ENCODE measurements at regions not wholly inside any gene's neighbourhood (a gene's known extent, or its start where the extent isn't known, plus 50 kb on each side); places are given as distances from the start of the nearest gene placed in this dataset.

DNA sequence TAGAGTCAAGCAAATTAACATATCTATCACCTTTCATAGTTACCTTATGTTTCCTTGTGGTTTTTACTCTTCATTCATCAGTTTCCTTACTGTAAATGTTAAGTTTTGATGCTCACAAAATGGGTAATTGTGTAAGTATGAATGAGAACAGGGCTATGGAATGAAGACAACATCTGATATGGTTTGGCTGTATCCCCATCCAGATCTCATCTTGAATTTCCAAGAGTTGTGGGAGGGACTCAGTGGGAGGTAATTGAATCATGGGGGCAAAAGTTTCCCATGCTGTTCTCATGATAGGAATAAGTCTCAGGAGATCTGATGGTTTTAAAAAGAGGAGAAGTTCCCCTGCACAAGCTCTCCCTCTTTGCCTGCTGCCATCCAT lies 107.6 kb downstream of the CCDC34 start:
- Histone ChIP-seq H3K27ac (ENCODE audit: low read depth, low read length) (no peak overlapping the region), H3K27me3 (ENCODE audit: control insufficient read depth, insufficient read depth, low read length) (no peaks in the 10 kb centered on the region), H3K9ac (ENCODE audit: low read length) (no peak overlapping the region), H3K4me1 (ENCODE audit: control insufficient read depth, insufficient read depth, low read length) (peaks cover 8% of the 10 kb centered on the region), H3K4me3 (ENCODE audit: low read length) (no peak overlapping the region), H3K36me3 (ENCODE audit: control insufficient read depth, insufficient read depth, low read length) (no peaks in the 10 kb centered on the region)

DNA sequence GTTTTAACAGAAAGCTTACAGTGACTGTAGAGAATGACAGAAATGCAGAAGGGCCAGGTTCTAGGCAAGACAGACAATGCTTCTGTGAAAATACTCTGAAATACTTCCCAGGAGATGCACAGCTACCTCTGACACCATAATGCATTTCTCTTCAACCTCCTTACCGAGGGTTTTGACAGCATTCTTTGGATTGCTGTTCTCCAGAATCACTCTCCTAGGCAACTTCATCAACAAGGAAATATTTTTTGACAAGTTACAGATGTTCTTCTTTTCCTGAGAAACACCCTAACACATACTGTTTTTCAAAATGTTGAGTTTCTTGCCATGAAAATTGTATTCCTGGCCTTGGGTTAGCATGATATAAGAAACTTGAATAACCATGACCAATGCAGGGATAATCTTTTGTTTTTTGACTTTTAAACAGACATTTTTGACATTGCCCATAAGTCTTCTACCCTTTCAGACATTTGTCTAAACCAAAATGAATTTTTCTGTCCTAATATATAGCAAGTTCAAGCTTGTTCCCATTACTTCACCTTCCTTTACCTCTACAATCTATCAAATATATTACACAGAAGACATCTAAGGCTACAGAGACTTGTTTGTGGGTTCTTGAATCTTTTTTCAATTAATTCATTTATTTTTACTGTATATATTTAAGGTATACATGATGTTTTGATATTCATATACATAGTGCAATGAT lies 108.1 kb downstream of the CCDC34 start:
- Histone ChIP-seq H3K36me3 (ENCODE audit: control insufficient read depth, insufficient read depth, low read length) (no peaks in the 10 kb centered on the region), H3K4me3 (ENCODE audit: low read length) (no peak overlapping the region), H3K27me3 (ENCODE audit: control insufficient read depth, insufficient read depth, low read length) (no peaks in the 10 kb centered on the region), H3K9ac (ENCODE audit: low read length) (no peak overlapping the region), H3K27ac (ENCODE audit: low read depth, low read length) (no peak overlapping the region), H3K4me1 (ENCODE audit: control insufficient read depth, insufficient read depth, low read length) (peaks cover 8% of the 10 kb centered on the region)

GRCh38 chr11:27253224-27253623 lies 109.8 kb downstream of the CCDC34 start:
- Histone ChIP-seq H3K36me3 (ENCODE audit: control insufficient read depth, insufficient read depth, low read length) (no peaks in the 10 kb centered on the region), H3K27ac (ENCODE audit: low read depth, low read length) (no peak overlapping the region)

DNA sequence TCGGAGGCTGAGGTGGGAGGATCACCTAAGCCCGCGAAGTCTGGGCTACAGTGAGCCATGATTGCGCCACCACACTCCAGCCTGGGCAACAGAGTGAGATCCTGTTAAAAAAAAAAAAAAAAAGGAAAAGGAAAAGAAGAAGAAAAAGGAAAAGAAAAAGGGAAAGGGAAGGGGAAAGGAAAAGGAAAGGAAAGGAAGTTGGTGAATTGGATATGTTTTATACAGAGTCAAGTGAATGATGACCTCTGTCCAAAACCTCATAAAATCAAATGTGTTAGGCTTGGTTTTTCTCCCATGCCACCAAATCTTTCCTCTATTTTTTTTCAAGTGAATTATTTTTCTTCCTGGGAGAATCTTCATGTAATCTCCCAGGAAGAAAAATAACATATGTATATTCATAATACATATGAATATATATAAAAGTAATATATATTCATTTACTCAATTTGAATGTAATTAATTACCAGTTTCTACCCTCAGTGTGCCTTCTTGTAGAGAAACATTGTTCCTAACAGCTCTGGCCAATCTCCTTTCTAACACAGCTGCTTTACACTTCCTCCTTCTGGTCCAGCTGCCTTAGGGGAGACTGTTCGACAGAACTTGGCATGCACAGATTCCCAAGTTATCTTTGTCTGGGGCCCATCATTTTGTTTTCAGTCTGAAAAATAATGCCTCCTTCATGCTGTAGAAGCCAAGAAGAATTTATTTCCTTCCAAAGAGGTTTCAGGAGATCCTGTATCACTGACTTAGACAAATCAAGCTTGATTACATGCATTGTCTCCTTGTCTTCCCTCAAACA lies 111.9 kb downstream of the CCDC34 start:
- H3K9ac ChIP-seq (ENCODE audit: low read length) = no peak overlapping the region
- no peaks in the 10 kb centered on the region for H3K36me3 ChIP-seq (ENCODE audit: control insufficient read depth, insufficient read depth, low read length)
- H3K27ac ChIP-seq (ENCODE audit: low read depth, low read length) = no peak overlapping the region
- H3K4me1 ChIP-seq (ENCODE audit: control insufficient read depth, insufficient read depth, low read length) = peaks cover 8% of the 10 kb centered on the region
- H3K27me3 ChIP-seq (ENCODE audit: control insufficient read depth, insufficient read depth, low read length) = no peaks in the 10 kb centered on the region
- H3K4me3 ChIP-seq (ENCODE audit: low read length) = no peak overlapping the region

More at GRCh38 chr11:27253224-27253623, 109.8 kb downstream of the CCDC34 start:
- H3K4me3 ChIP-seq (ENCODE audit: low read length) = no peak overlapping the region
- H3K27me3 ChIP-seq (ENCODE audit: control insufficient read depth, insufficient read depth, low read length) = no peaks in the 10 kb centered on the region
- H3K4me1 ChIP-seq (ENCODE audit: control insufficient read depth, insufficient read depth, low read length) = peaks cover 8% of the 10 kb centered on the region
- no peak overlapping the region for H3K9ac ChIP-seq (ENCODE audit: low read length)

- no peak overlapping the region for H3K9ac ChIP-seq (ENCODE audit: low read length)
- no peak overlapping the region for H3K4me3 ChIP-seq (ENCODE audit: low read length)
- H3K27me3 ChIP-seq (ENCODE audit: control insufficient read depth, insufficient read depth, low read length) = no peaks in the 10 kb centered on the region
- no peaks in the 10 kb centered on the region for H3K36me3 ChIP-seq (ENCODE audit: control insufficient read depth, insufficient read depth, low read length)
- no peak overlapping the region for H3K27ac ChIP-seq (ENCODE audit: low read depth, low read length)
- H3K4me1 ChIP-seq (ENCODE audit: control insufficient read depth, insufficient read depth, low read length) = no peaks in the 10 kb centered on the region
These were observed 114.2 kb downstream of the CCDC34 start for GRCh38 chr11:27248576-27249509.

DNA sequence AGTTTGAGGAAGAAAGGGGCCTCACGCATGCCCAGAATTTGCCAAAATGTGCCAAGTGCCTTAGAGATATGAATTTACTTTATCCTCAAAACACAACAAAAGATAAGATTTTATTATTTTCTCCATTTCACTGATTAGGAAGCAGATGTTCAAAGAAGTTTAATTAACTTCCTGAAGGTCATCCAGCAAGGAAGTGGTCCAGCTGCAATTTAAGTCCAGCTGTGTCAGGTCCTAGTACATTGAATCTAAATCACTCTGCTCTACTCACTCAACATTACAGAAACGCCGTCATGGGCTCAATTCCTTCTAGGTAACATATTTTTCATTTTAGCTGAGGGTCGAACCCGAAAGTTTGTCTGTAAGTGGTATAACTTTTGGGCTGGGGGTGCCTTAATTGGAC lies 115.4 kb downstream of the CCDC34 start:
- H3K4me3 ChIP-seq (ENCODE audit: low read length) = no peak overlapping the region
- H3K4me1 ChIP-seq (ENCODE audit: control insufficient read depth, insufficient read depth, low read length) = no peaks in the 10 kb centered on the region
- no peaks in the 10 kb centered on the region for H3K36me3 ChIP-seq (ENCODE audit: control insufficient read depth, insufficient read depth, low read length)
- H3K27me3 ChIP-seq (ENCODE audit: control insufficient read depth, insufficient read depth, low read length) = no peaks in the 10 kb centered on the region
- H3K9ac ChIP-seq (ENCODE audit: low read length) = no peak overlapping the region
- H3K27ac ChIP-seq (ENCODE audit: low read depth, low read length) = no peak overlapping the region

DNA sequence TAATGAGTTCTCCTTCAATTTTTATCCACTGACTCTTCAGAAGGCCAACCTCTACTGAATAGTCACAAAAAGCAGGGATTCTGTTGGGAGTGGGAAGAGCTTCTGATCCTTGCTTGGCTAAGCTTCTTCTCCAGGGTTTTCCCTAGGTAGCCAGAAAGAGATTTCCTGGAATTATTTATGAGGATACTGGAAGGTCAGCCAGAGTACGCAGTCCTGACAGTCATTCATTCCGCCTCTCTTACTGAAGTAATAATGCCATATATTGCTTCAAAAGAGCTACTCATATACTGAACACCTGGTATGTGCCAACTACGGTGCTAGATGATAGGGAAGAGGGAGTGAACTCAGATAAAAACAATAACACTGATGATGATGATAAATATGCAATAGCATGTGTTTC lies 116.1 kb downstream of the CCDC34 start:
- no peaks in the 10 kb centered on the region for H3K36me3 ChIP-seq (ENCODE audit: control insufficient read depth, insufficient read depth, low read length)
- H3K27ac ChIP-seq (ENCODE audit: low read depth, low read length) = no peak overlapping the region
- H3K4me3 ChIP-seq (ENCODE audit: low read length) = no peak overlapping the region
- no peaks in the 10 kb centered on the region for H3K27me3 ChIP-seq (ENCODE audit: control insufficient read depth, insufficient read depth, low read length)
- no peak overlapping the region for H3K9ac ChIP-seq (ENCODE audit: low read length)
- no peaks in the 10 kb centered on the region for H3K4me1 ChIP-seq (ENCODE audit: control insufficient read depth, insufficient read depth, low read length)

GRCh38 chr11:27244900-27245299 lies 118.1 kb downstream of the CCDC34 start:
- peaks cover 2% of the 10 kb centered on the region for H3K4me1 ChIP-seq (ENCODE audit: control insufficient read depth, insufficient read depth, low read length)
- H3K9ac ChIP-seq (ENCODE audit: low read length) = no peak overlapping the region
- H3K27ac ChIP-seq (ENCODE audit: low read depth, low read length) = no peak overlapping the region
- no peaks in the 10 kb centered on the region for H3K36me3 ChIP-seq (ENCODE audit: control insufficient read depth, insufficient read depth, low read length)
- H3K4me3 ChIP-seq (ENCODE audit: low read length) = no peak overlapping the region
- no peaks in the 10 kb centered on the region for H3K27me3 ChIP-seq (ENCODE audit: control insufficient read depth, insufficient read depth, low read length)

DNA sequence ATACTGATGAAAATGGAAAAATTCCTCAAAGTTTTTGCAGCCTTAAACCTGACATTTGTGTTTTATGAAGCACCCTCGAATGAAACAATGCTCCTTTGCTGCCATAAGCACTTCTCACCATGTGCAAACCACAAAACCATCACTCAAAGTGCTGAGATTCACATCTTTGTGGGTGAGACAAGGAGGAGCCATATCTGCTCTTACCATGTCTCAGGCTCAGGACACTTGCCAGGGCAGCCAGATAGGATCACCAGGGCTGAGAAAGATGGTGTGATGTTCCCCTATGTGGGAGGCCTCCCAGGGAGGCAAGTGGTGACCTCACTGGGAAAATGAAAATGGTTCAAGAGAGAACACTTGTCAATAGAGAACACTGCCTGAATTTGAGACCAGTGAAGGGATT lies 120.4 kb downstream of the CCDC34 start:
- H3K4me3 ChIP-seq (ENCODE audit: low read length) = no peak overlapping the region
- H3K27ac ChIP-seq (ENCODE audit: low read depth, low read length) = no peak overlapping the region
- H3K36me3 ChIP-seq (ENCODE audit: control insufficient read depth, insufficient read depth, low read length) = no peaks in the 10 kb centered on the region
- no peak overlapping the region for H3K9ac ChIP-seq (ENCODE audit: low read length)
- no peaks in the 10 kb centered on the region for H3K27me3 ChIP-seq (ENCODE audit: control insufficient read depth, insufficient read depth, low read length)
- peaks cover 14% of the 10 kb centered on the region for H3K4me1 ChIP-seq (ENCODE audit: control insufficient read depth, insufficient read depth, low read length)

GRCh38 chr11:27241311-27242122 lies 121.5 kb downstream of the CCDC34 start:
- H3K9ac ChIP-seq (ENCODE audit: low read length) = no peak overlapping the region
- no peak overlapping the region for H3K4me3 ChIP-seq (ENCODE audit: low read length)
- H3K27me3 ChIP-seq (ENCODE audit: control insufficient read depth, insufficient read depth, low read length) = no peaks in the 10 kb centered on the region
- no peaks in the 10 kb centered on the region for H3K36me3 ChIP-seq (ENCODE audit: control insufficient read depth, insufficient read depth, low read length)
- H3K27ac ChIP-seq (ENCODE audit: low read depth, low read length) = no peak overlapping the region
- H3K4me1 ChIP-seq (ENCODE audit: control insufficient read depth, insufficient read depth, low read length) = peaks cover 19% of the 10 kb centered on the region

DNA sequence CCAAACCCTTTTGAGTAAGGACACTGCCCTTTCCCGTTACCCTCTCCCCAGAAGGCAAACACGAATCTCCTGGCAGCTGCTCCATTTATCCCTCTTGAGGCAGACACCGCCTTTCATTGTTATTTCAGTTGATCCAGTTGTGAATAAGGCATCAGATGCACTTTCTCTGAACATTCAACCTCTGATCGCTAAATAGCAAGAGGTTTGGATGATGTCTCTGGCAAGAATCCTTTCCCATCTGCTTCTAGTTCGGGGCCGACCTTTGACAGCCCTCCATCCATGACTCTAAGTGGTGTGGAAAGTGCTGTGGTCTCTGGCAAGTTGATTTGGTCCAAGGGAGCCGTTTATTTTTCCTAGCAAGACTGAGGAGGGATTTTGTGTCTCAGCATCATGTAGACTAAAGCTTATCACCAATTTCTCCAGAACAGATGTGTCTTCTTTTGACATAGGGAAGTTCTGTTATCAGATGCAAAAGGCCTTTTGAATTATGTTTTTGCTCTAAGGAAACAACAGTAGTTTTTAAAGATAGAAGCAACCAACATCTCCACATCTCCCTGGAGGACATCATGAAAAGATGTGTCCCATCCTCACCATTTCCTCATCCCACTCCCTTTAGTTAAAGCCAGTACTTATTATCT lies 123.6 kb downstream of the CCDC34 start:
- Histone ChIP-seq H3K4me3 (ENCODE audit: low read length) (no peak overlapping the region), H3K9ac (ENCODE audit: low read length) (no peak overlapping the region), H3K36me3 (ENCODE audit: control insufficient read depth, insufficient read depth, low read length) (no peaks in the 10 kb centered on the region), H3K4me1 (ENCODE audit: control insufficient read depth, insufficient read depth, low read length) (peaks cover 24% of the 10 kb centered on the region), H3K27me3 (ENCODE audit: control insufficient read depth, insufficient read depth, low read length) (no peaks in the 10 kb centered on the region), H3K27ac (ENCODE audit: low read depth, low read length) (no peak overlapping the region)
